B cell (primary cell): ENCODE measurements at regions not wholly inside any gene's neighbourhood (a gene's known extent, or its start where the extent isn't known, plus 50 kb on each side); places are given as distances from the start of the nearest gene placed in this dataset.

ENCODE experiments used
- CTCF ChIP-seq: fragments of 200-600 bp; IDR thresholded peaks from one replicate; pipeline ENCODE4 v1.8.0; 2022; ENCODE audit warnings: antibody characterized with exemption, mild to moderate bottlenecking
- EZH2 ChIP-seq: IDR thresholded peaks from 2 replicates; pipeline ENCODE4 v1.6.1; 2012; ENCODE audit warnings: borderline replicate concordance, low read depth, mild to moderate bottlenecking, moderate library complexity, low read length; ENCODE audit not compliant: insufficient read depth, poor library complexity, severe bottlenecking

- TF ChIP-seq EZH2 (no peak), CTCF (no peak)
Observed at GRCh38 chr2:100222844-100223243, 80.5 kb upstream of the AFF3 start.
